ENCODE measurements at regions not wholly inside any gene's neighbourhood (a gene's known extent, or its start where the extent isn't known, plus 50 kb on each side); places are given as distances from the start of the nearest gene placed in this dataset.
"Not testable (repeated sequence)": the region's sequence is repeated elsewhere in the genome, so short reads cannot be mapped to it uniquely, and the experiment has no call there.

DNA sequence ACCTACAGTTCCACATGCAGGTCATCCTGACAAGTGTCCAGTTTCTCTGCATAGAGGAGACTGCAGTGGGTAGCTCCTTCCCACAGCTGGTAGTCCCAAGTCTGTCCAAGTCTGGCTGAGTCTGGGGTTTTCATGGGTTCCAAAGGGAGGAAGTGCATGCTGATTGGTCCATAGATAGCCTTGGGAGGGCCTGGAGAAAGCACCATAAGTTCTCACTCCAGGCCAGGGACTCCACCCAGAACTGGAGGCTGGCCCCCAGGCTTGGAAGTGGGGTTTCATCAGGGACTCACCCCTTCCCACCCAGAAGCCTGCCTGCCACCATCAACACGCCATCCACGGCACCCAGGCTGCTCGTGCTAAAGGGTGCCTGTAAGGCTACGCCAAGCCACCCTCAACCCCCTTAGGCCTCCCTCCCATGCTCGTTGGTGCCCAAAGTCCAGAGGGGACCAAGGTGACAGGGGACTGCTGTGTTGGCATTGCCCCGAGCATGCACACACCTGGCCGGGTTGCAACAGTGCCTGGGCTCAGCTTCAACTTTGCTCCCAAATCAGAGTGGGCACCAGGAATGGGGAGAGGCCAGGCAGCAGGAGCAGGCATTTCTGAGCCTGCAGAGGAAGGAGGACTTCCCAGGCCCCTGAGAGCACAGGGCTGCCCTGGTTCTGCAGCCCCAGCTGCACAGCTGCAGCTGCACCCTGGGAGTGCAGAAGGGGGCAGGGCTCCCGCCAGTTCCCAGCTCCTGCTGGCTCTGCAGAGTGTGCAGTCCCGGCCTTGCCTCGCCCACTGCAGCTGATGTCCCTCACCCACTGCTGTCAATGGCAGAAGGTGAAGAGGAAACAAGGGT, 116.5 kb upstream of the MAP2 start:
- DNase-seq (ENCODE audit: low read depth), result no peak
- no peak overlapping the region for H3K4me3 ChIP-seq (ENCODE audit: low read depth, low read length)

GRCh38 chr2:209308415-209308814, 115.4 kb upstream of the MAP2 start:
- no peak for DNase-seq (ENCODE audit: low read depth)
- no peak overlapping the region for H3K4me3 ChIP-seq (ENCODE audit: low read depth, low read length)

- H3K4me3 ChIP-seq (ENCODE audit: low read depth, low read length), result no peak overlapping the region
- no peak for DNase-seq (ENCODE audit: low read depth)
Measured at GRCh38 chr2:209311948-209312347, 111.9 kb upstream of the MAP2 start.

DNA sequence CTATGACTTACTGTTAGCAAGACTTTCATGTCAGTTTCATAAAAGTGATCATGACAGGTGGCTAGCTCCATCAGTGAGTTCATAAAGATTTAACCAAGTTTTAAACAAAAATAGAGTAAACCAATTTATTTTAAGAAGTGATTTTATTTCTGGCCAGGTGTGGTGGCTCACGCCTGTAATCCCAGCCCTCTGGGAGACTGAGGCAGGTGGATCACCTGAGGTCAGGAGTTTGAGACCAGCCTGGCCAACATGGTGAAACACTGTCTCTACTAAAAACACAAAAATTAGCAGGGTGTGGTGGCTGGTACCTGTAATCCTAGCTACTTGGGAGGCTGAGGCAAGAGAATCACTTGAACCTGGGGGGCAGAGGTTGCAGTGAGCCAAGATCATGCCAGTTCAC, 111.4 kb upstream of the MAP2 start:
- DNase-seq (ENCODE audit: low read depth); H3K4me3 ChIP-seq (ENCODE audit: low read depth, low read length): not testable (repeated sequence)

DNA sequence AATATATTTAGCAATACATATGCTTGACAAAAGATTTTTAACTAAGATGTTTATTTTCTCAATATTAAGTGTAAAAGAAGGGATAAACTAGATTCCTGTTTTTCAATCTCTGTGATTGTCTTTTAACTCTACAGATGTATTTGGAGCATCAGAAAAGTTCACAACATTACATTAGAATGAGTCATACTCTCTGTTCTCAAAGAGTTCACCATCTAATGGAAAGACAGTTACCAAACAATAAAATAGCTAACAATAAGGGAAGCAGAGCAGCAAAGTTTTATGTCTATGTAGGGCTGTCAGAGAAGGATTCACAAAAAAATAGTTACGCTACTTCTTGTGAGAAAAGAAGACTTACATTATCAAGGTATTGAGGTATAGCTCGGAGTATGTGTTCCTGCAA, 109.2 kb upstream of the MAP2 start:
- DNase-seq (ENCODE audit: low read depth), result no peak

GRCh38 chr2:209316141-209316540, 107.7 kb upstream of the MAP2 start:
- no peak overlapping the region for H3K4me3 ChIP-seq (ENCODE audit: low read depth, low read length)
- DNase-seq (ENCODE audit: low read depth), result no peak

More for the DNA sequence above, 109.2 kb upstream of the MAP2 start:
- H3K4me3 ChIP-seq (ENCODE audit: low read depth, low read length), result no peak overlapping the region

DNA sequence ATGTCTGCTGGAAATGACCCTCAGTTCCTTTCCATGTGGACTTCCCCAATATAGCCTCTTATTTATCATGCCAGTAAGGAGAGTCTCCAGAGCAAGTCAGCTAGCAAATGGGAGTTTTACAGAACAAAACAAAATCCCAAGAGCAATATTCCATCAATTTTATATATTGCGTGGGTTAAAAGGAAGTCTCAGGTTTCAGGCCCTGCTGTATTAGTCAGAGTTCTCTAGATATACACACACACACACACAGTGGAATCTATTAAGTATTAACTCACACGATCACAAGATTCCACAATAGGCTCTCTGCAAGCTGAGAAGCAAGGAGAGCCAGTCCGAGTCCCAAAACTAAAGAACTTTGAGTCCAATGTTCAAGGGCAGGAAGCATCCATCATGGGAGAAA, 102.8 kb upstream of the MAP2 start:
- DNase-seq (ENCODE audit: low read depth), result peak; percentile 52
- H3K4me3 ChIP-seq (ENCODE audit: low read depth, low read length), result no peak overlapping the region

- no peak for DNase-seq (ENCODE audit: low read depth)
- no peak overlapping the region for H3K4me3 ChIP-seq (ENCODE audit: low read depth, low read length)
Measured at GRCh38 chr2:209321581-209321980, 102.3 kb upstream of the MAP2 start.

DNA sequence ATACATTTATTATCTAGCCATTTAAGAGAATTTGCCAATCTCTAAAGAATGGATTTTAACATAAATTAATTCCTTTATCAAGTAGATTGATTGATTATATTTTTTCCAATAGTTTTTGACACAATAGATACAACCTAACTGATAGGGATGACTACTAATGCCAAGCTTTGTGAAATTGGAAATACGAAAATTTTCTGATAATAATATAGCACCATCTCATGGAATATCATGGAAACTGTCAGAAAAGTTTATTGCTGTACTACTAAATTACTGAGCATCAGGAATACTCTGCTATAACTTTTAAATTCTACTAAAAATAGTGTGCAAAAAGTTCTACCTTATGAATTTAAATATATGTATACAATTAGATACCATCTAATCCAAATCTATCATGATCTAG, 101.8 kb upstream of the MAP2 start:
- DNase-seq (ENCODE audit: low read depth), result no peak
- no peak overlapping the region for H3K4me3 ChIP-seq (ENCODE audit: low read depth, low read length)

GRCh38 chr2:209322905-209323512, 100.8 kb upstream of the MAP2 start:
- no peak overlapping the region for H3K4me3 ChIP-seq (ENCODE audit: low read depth, low read length)
- no peak for DNase-seq (ENCODE audit: low read depth)

DNA sequence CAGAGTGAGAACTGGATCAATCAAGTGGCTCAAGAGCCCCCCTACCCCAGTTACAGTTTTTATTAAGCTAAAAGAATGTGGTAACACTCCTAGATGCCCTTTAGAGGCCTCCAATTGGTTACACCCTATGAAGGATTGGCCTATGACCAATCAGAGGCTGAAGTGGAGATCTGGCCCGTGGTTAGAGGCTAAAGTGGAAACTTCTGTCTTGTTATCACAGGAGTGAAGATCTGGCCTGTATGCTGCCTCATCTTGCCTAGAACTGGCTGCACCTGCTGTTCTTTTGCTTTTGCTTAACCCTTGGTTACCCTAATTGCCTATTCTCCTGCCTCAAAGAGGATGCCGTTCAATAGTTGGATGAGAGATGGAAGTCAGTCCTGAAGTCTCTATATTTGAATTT, 100.1 kb upstream of the MAP2 start:
- DNase-seq (ENCODE audit: low read depth), result no peak
- H3K4me3 ChIP-seq (ENCODE audit: low read depth, low read length), result no peak overlapping the region

DNA sequence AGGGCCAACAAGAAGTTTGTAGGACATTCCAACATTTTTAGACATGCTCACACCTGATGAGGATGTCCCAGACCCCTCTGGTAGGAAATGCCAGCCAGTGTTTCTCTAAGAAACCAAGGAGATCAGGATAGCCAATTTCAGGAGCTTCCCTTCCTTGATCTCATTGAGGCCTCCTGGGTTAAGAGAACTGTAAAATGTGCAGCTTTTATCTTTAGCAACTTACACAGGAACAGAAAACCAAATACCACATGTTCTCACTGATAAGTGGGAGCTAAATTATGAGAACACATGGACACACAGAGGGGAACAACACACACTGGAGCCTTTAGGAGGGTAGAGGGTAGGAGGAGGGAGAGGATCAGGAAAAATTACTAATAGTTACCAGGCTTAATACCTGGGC, 99.6 kb upstream of the MAP2 start:
- H3K4me3 ChIP-seq (ENCODE audit: low read depth, low read length), result no peak overlapping the region
- DNase-seq (ENCODE audit: low read depth), result no peak

GRCh38 chr2:209331291-209331844, 92.5 kb upstream of the MAP2 start:
- H3K4me3 ChIP-seq (ENCODE audit: low read depth, low read length), result no peak overlapping the region
- DNase-seq (ENCODE audit: low read depth), result no peak

GRCh38 chr2:209334188-209335017, 89.4 kb upstream of the MAP2 start:
- H3K4me3 ChIP-seq (ENCODE audit: low read depth, low read length), result no peak overlapping the region
- no peak for DNase-seq (ENCODE audit: low read depth)

DNA sequence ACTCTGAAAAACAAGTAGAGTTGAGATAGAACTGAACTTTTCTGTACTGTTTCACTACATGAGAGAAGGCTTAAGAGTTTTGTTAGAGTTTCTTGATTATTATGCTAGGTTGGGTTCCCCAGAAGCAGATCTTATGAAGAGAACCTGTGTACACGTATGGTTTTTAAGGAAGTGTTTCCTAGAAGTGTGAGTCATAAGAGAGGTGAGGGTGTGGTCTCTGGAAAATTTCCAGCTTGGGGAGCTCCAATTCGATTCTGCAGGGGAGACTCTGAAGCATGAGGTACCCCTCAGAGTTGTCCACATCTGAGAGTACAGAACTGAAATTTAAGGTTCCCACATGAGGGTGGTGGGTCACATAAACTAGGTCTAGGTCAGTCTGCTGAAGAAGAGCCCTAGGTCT, 83.3 kb upstream of the MAP2 start:
- no peak for DNase-seq (ENCODE audit: low read depth)
- no peak overlapping the region for H3K4me3 ChIP-seq (ENCODE audit: low read depth, low read length)

- DNase-seq (ENCODE audit: low read depth), result no peak
Measured at GRCh38 chr2:209344349-209344748, 79.5 kb upstream of the MAP2 start.

GRCh38 chr2:209348433-209348832, 75.4 kb upstream of the MAP2 start:
- no peak overlapping the region for H3K4me3 ChIP-seq (ENCODE audit: low read depth, low read length)
- DNase-seq (ENCODE audit: low read depth), result no peak

More at GRCh38 chr2:209344349-209344748, 79.5 kb upstream of the MAP2 start:
- no peak overlapping the region for H3K4me3 ChIP-seq (ENCODE audit: low read depth, low read length)

- DNase-seq (ENCODE audit: low read depth), result no peak
- no peak overlapping the region for H3K4me3 ChIP-seq (ENCODE audit: low read depth, low read length)
Measured at GRCh38 chr2:209351636-209352035, 72.2 kb upstream of the MAP2 start.

- no peak overlapping the region for H3K4me3 ChIP-seq (ENCODE audit: low read depth, low read length)
- no peak for DNase-seq (ENCODE audit: low read depth)
Measured at GRCh38 chr2:209358992-209359391, 64.9 kb upstream of the MAP2 start.

All from skeletal muscle cell (primary cell).